Calu3 (cell line): ENCODE measurements at regions not wholly inside any gene's neighbourhood (a gene's known extent, or its start where the extent isn't known, plus 50 kb on each side); places are given as distances from the start of the nearest gene placed in this dataset.

Experiments used
- BruUV-seq: library from RNA; stranded (reverse); fragments of 400-500 nt; replicated peaks from 2 replicates; lab custom pipeline; 2021; lab: Mats Ljungman, UMichigan
- CTCF ChIA-PET: fragments of 300-600 bp; sonication (Branson Sonifier 250); formaldehyde crosslinking; loops from one replicate; lab custom pipeline; 2022; ENCODE audit warnings: antibody characterized with exemption; lab: Charles Lee
- DNase-seq: peaks from one replicate; pipeline ENCODE4 v3.0.0; 2022
- H3K27ac Mint-ChIP-seq: one replicate; pipeline ENCODE4 v1.8.0; 2022; ENCODE audit warnings: mixed read lengths; ENCODE audit not compliant: unreplicated experiment
- H3K27me3 Mint-ChIP-seq: one replicate; pipeline ENCODE4 v1.8.0; 2022; ENCODE audit warnings: mixed read lengths; ENCODE audit not compliant: unreplicated experiment
- H3K36me3 Mint-ChIP-seq: one replicate; pipeline ENCODE4 v1.8.0; 2022; ENCODE audit warnings: mild to moderate bottlenecking, moderate library complexity, mixed read lengths; ENCODE audit not compliant: insufficient read depth, unreplicated experiment
- H3K4me1 Mint-ChIP-seq: one replicate; pipeline ENCODE4 v1.8.0; 2022; ENCODE audit warnings: mild to moderate bottlenecking, low read depth, mixed read lengths; ENCODE audit not compliant: unreplicated experiment
- H3K4me3 Mint-ChIP-seq: one replicate; pipeline ENCODE4 v1.8.0; 2022; ENCODE audit warnings: mild to moderate bottlenecking, low read depth, moderate library complexity, mixed read lengths; ENCODE audit not compliant: unreplicated experiment
- H3K9me3 Mint-ChIP-seq: one replicate; pipeline ENCODE4 v1.8.0; 2022; ENCODE audit warnings: low read depth, mixed read lengths; ENCODE audit not compliant: unreplicated experiment
- CTCF ChIP-seq: fragments of 200-600 bp; IDR thresholded peaks from one replicate; pipeline ENCODE4 v1.8.0; 2022; ENCODE audit warnings: antibody characterized with exemption; ENCODE audit not compliant: unreplicated experiment
- intact Hi-C: fragments of 100-400 bp; cut with micrococcal nuclease; formaldehyde crosslinking; loops from one replicate; pipeline ENCODE4 v1.10.0; 2022; ENCODE audit not compliant: unreplicated experiment

DNA sequence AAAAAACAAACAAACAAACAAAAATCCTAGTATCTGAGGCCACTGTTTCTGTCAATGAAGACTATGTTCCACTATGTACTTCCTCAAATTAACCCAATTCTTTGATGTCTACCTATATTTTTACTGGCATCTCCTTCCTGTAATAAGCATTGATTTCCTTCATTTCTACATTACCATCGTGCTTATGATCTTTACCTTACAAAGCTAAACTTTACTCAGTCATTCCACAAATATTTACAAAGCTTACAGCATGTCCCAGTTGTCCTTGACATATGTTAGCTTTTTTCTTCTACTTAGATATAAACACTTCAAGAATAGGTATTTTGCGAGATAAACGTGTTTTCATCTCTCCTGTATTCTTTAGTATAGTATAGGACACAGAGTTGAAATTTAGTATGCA lies 1090.9 kb downstream of the PCDH9 start:
- no TSS peak for BruUV-seq
- peaks cover 3% of the 10 kb centered on the region for H3K9me3 Mint-ChIP-seq
- no peak for TF ChIP-seq CTCF

GRCh38 chr13:66138172-66138811 lies 1091.8 kb downstream of the PCDH9 start:
- CTCF ChIA-PET, result no interaction called here
- Mint-ChIP-seq H3K27ac (no peak overlapping the region), H3K4me3 (no peak overlapping the region), H3K27me3 (no peaks in the 10 kb centered on the region), H3K9me3 (peaks cover 3% of the 10 kb centered on the region), H3K36me3 (no peaks in the 10 kb centered on the region), H3K4me1 (no peaks in the 10 kb centered on the region)
- no peak for DNase-seq
- intact Hi-C loops, result no loop called here
- TF ChIP-seq CTCF, result no peak
- no TSS peak for BruUV-seq

More for the DNA sequence above, 1090.9 kb downstream of the PCDH9 start:
- Mint-ChIP-seq H3K36me3 (no peaks in the 10 kb centered on the region), H3K27me3 (no peaks in the 10 kb centered on the region), H3K4me1 (no peaks in the 10 kb centered on the region), H3K4me3 (no peak overlapping the region), H3K27ac (no peak overlapping the region)
- CTCF ChIA-PET, result no interaction called here
- intact Hi-C loops, result no loop called here
- no peak for DNase-seq

- CTCF ChIA-PET, result no interaction called here
- no peaks in the 10 kb centered on the region for H3K9me3 Mint-ChIP-seq
Observed at GRCh38 chr13:66137384-66137783, 1092.8 kb downstream of the PCDH9 start.

GRCh38 chr13:66128692-66129269 lies 1101.4 kb downstream of the PCDH9 start:
- BruUV-seq, result no TSS peak
- Mint-ChIP-seq H3K4me1 (no peaks in the 10 kb centered on the region), H3K4me3 (no peak overlapping the region), H3K27me3 (no peaks in the 10 kb centered on the region), H3K9me3 (no peaks in the 10 kb centered on the region), H3K27ac (no peak overlapping the region), H3K36me3 (no peaks in the 10 kb centered on the region)
- no peak for DNase-seq
- TF ChIP-seq CTCF, result no peak
- intact Hi-C loops, result no loop called here
- CTCF ChIA-PET, result no interaction called here

More at GRCh38 chr13:66137384-66137783, 1092.8 kb downstream of the PCDH9 start:
- H3K27ac Mint-ChIP-seq, result no peak overlapping the region
- H3K27me3 Mint-ChIP-seq, result no peaks in the 10 kb centered on the region
- no TSS peak for BruUV-seq
- no peak overlapping the region for H3K4me3 Mint-ChIP-seq
- no peak for TF ChIP-seq CTCF
- intact Hi-C loops, result no loop called here
- DNase-seq, result no peak
- H3K4me1 Mint-ChIP-seq, result no peaks in the 10 kb centered on the region
- H3K36me3 Mint-ChIP-seq, result no peaks in the 10 kb centered on the region
